SK-N-SH treated with all-trans-retinoic acid at 6 μM for 48 hours (cell line): ENCODE measurements at regions not wholly inside any gene's neighbourhood (a gene's known extent, or its start where the extent isn't known, plus 50 kb on each side); places are given as distances from the start of the nearest gene placed in this dataset.

Experiments
- ATAC-seq: fragments of 200-7000 bp; cut with Tn5 transposase; 3 replicates; pipeline ENCODE4 v1.9.1; 2020; ENCODE audit warnings: mild to moderate bottlenecking, moderate library complexity
- ARNTL ChIP-seq: fragments of 450-650 bp; formaldehyde crosslinking; IDR thresholded peaks from 2 replicates; pipeline ENCODE4 v1.5.0; 2020; ENCODE audit warnings: low read depth, mild to moderate bottlenecking, moderate library complexity, borderline replicate concordance
- BACH2 ChIP-seq: fragments of 250-450 bp; sonication (Bioruptor Pico); IDR thresholded peaks from 2 replicates; pipeline ENCODE4 v1.9.0; 2021; ENCODE audit warnings: mild to moderate bottlenecking, borderline replicate concordance
- CSDC2 ChIP-seq: fragments of 250-450 bp; sonication (Bioruptor Pico); IDR thresholded peaks from 2 replicates; pipeline ENCODE4 v1.5.0; 2020; ENCODE audit warnings: mild to moderate bottlenecking, moderate library complexity
- CSRNP3 ChIP-seq: fragments of 250-450 bp; sonication (Bioruptor Pico); IDR thresholded peaks from 2 replicates; pipeline ENCODE4 v1.5.1; 2021; ENCODE audit warnings: mild to moderate bottlenecking, moderate library complexity
- ESRRG ChIP-seq: fragments of 250-450 bp; sonication (Bioruptor Pico); IDR thresholded peaks from 2 replicates; pipeline ENCODE4 v1.6.1; 2021; ENCODE audit warnings: mild to moderate bottlenecking
- ISL1 ChIP-seq: fragments of 250-450 bp; sonication (Bioruptor Pico); IDR thresholded peaks from 2 replicates; pipeline ENCODE4 v2.1.2; 2022; ENCODE audit warnings: mild to moderate bottlenecking, moderate library complexity
- OSR1 ChIP-seq: fragments of 250-450 bp; sonication (Bioruptor Pico); IDR thresholded peaks from 2 replicates; pipeline ENCODE4 v1.8.0; 2022; ENCODE audit warnings: moderate library complexity, mild to moderate bottlenecking, inconsistent platforms
- PPARA ChIP-seq: fragments of 250-450 bp; sonication (Bioruptor Pico); IDR thresholded peaks from 2 replicates; pipeline ENCODE4 v1.5.0; 2020; ENCODE audit warnings: mild to moderate bottlenecking, borderline replicate concordance
- RARB ChIP-seq: fragments of 250-450 bp; sonication (Bioruptor Pico); IDR thresholded peaks from 2 replicates; pipeline ENCODE4 v1.8.0; 2021; ENCODE audit warnings: mild to moderate bottlenecking, moderate library complexity
- SNAI2 ChIP-seq: fragments of 250-450 bp; sonication (Bioruptor Pico); IDR thresholded peaks from 2 replicates; pipeline ENCODE4 v1.5.0; 2020; ENCODE audit warnings: mild to moderate bottlenecking, moderate library complexity
- TCF4 ChIP-seq: fragments of 250-450 bp; sonication (Bioruptor Pico); IDR thresholded peaks from 2 replicates; pipeline ENCODE4 v1.8.0; 2021; ENCODE audit warnings: mild to moderate bottlenecking, moderate library complexity, borderline replicate concordance
- TOX ChIP-seq: fragments of 250-450 bp; sonication (Bioruptor Pico); IDR thresholded peaks from 2 replicates; pipeline ENCODE4 v1.8.0; 2021; ENCODE audit warnings: mild to moderate bottlenecking, moderate library complexity, borderline replicate concordance
- TSHZ2 ChIP-seq: fragments of 250-450 bp; sonication (Bioruptor Pico); IDR thresholded peaks from 2 replicates; pipeline ENCODE4 v1.5.0; 2020; ENCODE audit warnings: mild to moderate bottlenecking, moderate library complexity
- ZC3H10 ChIP-seq: fragments of 250-450 bp; sonication (Bioruptor Pico); IDR thresholded peaks from 2 replicates; pipeline ENCODE4 v1.5.1; 2021; ENCODE audit warnings: mild to moderate bottlenecking, moderate library complexity
- ZFP30 ChIP-seq: fragments of 450-650 bp; formaldehyde crosslinking; IDR thresholded peaks from 2 replicates; pipeline ENCODE4 v1.5.0; 2022; ENCODE audit warnings: mild to moderate bottlenecking, moderate library complexity
- ZNF565 ChIP-seq: fragments of 450-650 bp; formaldehyde crosslinking; conservative IDR thresholded peaks from 2 replicates; pipeline ENCODE4 v1.5.0; 2020; ENCODE audit warnings: low read depth, mild to moderate bottlenecking, moderate library complexity
- ZNF70 ChIP-seq: fragments of 450-650 bp; formaldehyde crosslinking; IDR thresholded peaks from 2 replicates; pipeline ENCODE4 v1.5.0; 2020; ENCODE audit warnings: mild to moderate bottlenecking, moderate library complexity
- TF ChIP-seq, protein P1 (sequence below): fragments of 250-450 bp; sonication (Bioruptor Pico); IDR thresholded peaks from 2 replicates; pipeline ENCODE4 v1.8.0; 2021; ENCODE audit warnings: low read depth, mild to moderate bottlenecking, moderate library complexity, borderline replicate concordance
- TF ChIP-seq, protein P2 (sequence below): fragments of 250-450 bp; sonication (Bioruptor Pico); IDR thresholded peaks from 2 replicates; pipeline ENCODE4 v1.8.0; 2020; ENCODE audit warnings: mild to moderate bottlenecking, moderate library complexity, borderline replicate concordance
- TF ChIP-seq, protein P3 (sequence below): fragments of 250-450 bp; sonication (Bioruptor Pico); IDR thresholded peaks from 2 replicates; pipeline ENCODE4 v1.5.1; 2020; ENCODE audit warnings: low read depth, mild to moderate bottlenecking, moderate library complexity

DNA sequence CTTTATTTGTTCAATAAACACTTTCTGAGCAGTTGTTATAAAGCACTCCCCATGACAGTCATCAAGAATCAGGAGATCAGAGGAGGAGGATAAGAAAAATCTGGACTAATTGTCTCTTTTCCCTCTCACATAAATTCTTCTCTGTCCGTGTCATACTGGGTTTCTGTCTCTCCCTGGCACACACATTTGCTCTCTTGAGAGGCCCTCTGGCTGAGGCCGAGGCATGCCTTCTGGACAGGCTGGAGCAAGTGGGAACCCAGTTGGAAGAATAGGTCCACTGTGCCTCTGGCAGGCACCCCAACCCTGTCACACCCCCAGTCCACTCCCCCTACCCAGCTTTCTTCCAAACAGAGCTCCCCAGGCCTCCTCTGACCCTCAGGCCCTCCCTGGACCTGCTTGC is 315.8 kb downstream of the UACA start:
- ATAC-seq = peak; percentile 22; the same call in 1 of the 3 replicates
- TF ChIP-seq ZC3H10 (CRISPR knock-in tag) = no peak
- no peak for TF ChIP-seq CSDC2
- TF ChIP-seq TOX (CRISPR knock-in tag) = no peak
- TF ChIP-seq PPARA (CRISPR knock-in tag) = no peak
- TF ChIP-seq ZNF565 (CRISPR knock-in tag) = no peak
- TF ChIP-seq OSR1 (CRISPR knock-in tag) = no peak
- TF ChIP-seq TCF4 = no peak
- TF ChIP-seq, protein P1, sequence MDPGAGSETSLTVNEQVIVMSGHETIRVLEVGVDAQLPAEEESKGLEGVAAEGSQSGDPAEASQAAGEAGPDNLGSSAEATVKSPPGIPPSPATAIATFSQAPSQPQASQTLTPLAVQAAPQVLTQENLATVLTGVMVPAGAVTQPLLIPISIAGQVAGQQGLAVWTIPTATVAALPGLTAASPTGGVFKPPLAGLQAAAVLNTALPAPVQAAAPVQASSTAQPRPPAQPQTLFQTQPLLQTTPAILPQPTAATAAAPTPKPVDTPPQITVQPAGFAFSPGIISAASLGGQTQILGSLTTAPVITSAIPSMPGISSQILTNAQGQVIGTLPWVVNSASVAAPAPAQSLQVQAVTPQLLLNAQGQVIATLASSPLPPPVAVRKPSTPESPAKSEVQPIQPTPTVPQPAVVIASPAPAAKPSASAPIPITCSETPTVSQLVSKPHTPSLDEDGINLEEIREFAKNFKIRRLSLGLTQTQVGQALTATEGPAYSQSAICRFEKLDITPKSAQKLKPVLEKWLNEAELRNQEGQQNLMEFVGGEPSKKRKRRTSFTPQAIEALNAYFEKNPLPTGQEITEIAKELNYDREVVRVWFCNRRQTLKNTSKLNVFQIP (CRISPR knock-in tag) = no peak
- no peak for TF ChIP-seq ESRRG (CRISPR knock-in tag)
- TF ChIP-seq, protein P2, sequence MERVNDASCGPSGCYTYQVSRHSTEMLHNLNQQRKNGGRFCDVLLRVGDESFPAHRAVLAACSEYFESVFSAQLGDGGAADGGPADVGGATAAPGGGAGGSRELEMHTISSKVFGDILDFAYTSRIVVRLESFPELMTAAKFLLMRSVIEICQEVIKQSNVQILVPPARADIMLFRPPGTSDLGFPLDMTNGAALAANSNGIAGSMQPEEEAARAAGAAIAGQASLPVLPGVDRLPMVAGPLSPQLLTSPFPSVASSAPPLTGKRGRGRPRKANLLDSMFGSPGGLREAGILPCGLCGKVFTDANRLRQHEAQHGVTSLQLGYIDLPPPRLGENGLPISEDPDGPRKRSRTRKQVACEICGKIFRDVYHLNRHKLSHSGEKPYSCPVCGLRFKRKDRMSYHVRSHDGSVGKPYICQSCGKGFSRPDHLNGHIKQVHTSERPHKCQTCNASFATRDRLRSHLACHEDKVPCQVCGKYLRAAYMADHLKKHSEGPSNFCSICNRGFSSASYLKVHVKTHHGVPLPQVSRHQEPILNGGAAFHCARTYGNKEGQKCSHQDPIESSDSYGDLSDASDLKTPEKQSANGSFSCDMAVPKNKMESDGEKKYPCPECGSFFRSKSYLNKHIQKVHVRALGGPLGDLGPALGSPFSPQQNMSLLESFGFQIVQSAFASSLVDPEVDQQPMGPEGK (CRISPR knock-in tag) = no peak
- no peak for TF ChIP-seq SNAI2
- no peak for TF ChIP-seq BACH2 (CRISPR knock-in tag)
- TF ChIP-seq ZFP30 = no peak

- ATAC-seq = no peak
- TF ChIP-seq TSHZ2 = no peak
- TF ChIP-seq, protein P3, sequence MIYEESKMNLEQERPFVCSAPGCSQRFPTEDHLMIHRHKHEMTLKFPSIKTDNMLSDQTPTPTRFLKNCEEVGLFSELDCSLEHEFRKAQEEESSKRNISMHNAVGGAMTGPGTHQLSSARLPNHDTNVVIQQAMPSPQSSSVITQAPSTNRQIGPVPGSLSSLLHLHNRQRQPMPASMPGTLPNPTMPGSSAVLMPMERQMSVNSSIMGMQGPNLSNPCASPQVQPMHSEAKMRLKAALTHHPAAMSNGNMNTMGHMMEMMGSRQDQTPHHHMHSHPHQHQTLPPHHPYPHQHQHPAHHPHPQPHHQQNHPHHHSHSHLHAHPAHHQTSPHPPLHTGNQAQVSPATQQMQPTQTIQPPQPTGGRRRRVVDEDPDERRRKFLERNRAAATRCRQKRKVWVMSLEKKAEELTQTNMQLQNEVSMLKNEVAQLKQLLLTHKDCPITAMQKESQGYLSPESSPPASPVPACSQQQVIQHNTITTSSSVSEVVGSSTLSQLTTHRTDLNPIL (CRISPR knock-in tag) = no peak
- no peak for TF ChIP-seq RARB (CRISPR knock-in tag)
- TF ChIP-seq ZFP30 = no peak
- no peak for TF ChIP-seq CSRNP3 (CRISPR knock-in tag)
- TF ChIP-seq, protein P2 (CRISPR knock-in tag) = no peak
- no peak for TF ChIP-seq ISL1 (CRISPR knock-in tag)
- no peak for TF ChIP-seq ARNTL (CRISPR knock-in tag)
- no peak for TF ChIP-seq BACH2 (CRISPR knock-in tag)
- TF ChIP-seq PPARA (CRISPR knock-in tag) = no peak
- TF ChIP-seq ZNF70 = no peak
- TF ChIP-seq CSDC2 = no peak
- TF ChIP-seq OSR1 (CRISPR knock-in tag) = no peak
- TF ChIP-seq TCF4 = no peak
Observed at GRCh38 chr15:70447081-70447480, 316.3 kb downstream of the UACA start.
